IMR-90 (cell line): ENCODE measurements at regions not wholly inside any gene's neighbourhood (a gene's known extent, or its start where the extent isn't known, plus 50 kb on each side); places are given as distances from the start of the nearest gene placed in this dataset.

Experiments used
- ATAC-seq: fragments of 200-7000 bp; cut with Tn5 transposase; 2 replicates; pipeline ENCODE4 v1.9.1; 2020; ENCODE audit warnings: low read depth, mild to moderate bottlenecking, moderate library complexity
- BruUV-seq: library from RNA; stranded (reverse); fragments of 400-500 nt; replicated peaks from 2 replicates; lab custom pipeline; 2021; lab: Mats Ljungman, UMichigan
- CTCF ChIA-PET: fragments of 300-600 bp; formaldehyde crosslinking; extraction: SDS; loops from one replicate; lab custom pipeline; 2021; ENCODE audit warnings: antibody characterized with exemption; lab: Yijun Ruan, JAX
- POLR2A ChIA-PET: fragments of 300-600 bp; sonication (Branson Sonifier 250); formaldehyde crosslinking; loops from one replicate; lab custom pipeline; 2022; ENCODE audit warnings: antibody characterized with exemption; ENCODE audit not compliant: unreplicated experiment; lab: Charles Lee
- DNase-seq: peaks from one replicate; pipeline ENCODE4 v3.0.0; 2013
- H2AFZ ChIP-seq: replicated peaks from 2 replicates; pipeline ENCODE3; 2013; ENCODE audit warnings: low read length, mild to moderate bottlenecking; ENCODE audit not compliant: poor library complexity
- H2AK5ac ChIP-seq: 2 replicates; pipeline ENCODE4 v1.6.1; 2013; ENCODE audit warnings: low read depth, low read length, inconsistent platforms
- H2AK9ac ChIP-seq: replicated peaks from 2 replicates; pipeline ENCODE3; 2013; ENCODE audit warnings: mild to moderate bottlenecking, low read depth, low read length, moderate library complexity; ENCODE audit not compliant: poor library complexity
- H2BK120ac ChIP-seq: 2 replicates; pipeline ENCODE4 v1.6.1; 2013; ENCODE audit warnings: low read depth, low read length, inconsistent platforms
- H2BK15ac ChIP-seq: 3 replicates; pipeline ENCODE4 v1.6.1; 2013; ENCODE audit warnings: low read depth, low read length, inconsistent platforms
- H2BK20ac ChIP-seq: 2 replicates; pipeline ENCODE4 v1.6.1; 2013; ENCODE audit warnings: low read depth, mild to moderate bottlenecking, inconsistent platforms, low read length, moderate library complexity
- H2BK5ac ChIP-seq: 2 replicates; pipeline ENCODE4 v1.6.1; 2013; ENCODE audit warnings: mild to moderate bottlenecking, low read depth, low read length, inconsistent platforms; ENCODE audit not compliant: poor library complexity, severe bottlenecking
- H3K14ac ChIP-seq: replicated peaks from 2 replicates; pipeline ENCODE4 v1.6.1; 2013; ENCODE audit warnings: low read depth, low read length, inconsistent platforms
- H3K18ac ChIP-seq: 2 replicates; pipeline ENCODE4 v1.6.1; 2013; ENCODE audit warnings: low read depth, low read length, control low read depth
- H3K23ac ChIP-seq: 2 replicates; pipeline ENCODE4 v1.6.1; 2013; ENCODE audit warnings: low read depth, low read length, inconsistent platforms
- H3K27ac ChIP-seq: 2 replicates; pipeline ENCODE4 v1.5.1; 2013; ENCODE audit warnings: mild to moderate bottlenecking, control low read depth, low read length; ENCODE audit not compliant: insufficient read depth
- H3K27me3 ChIP-seq: 2 replicates; pipeline ENCODE4 v1.6.1; 2013; ENCODE audit warnings: low read length; ENCODE audit not compliant: control insufficient read depth, insufficient read depth
- H3K36me3 ChIP-seq: 2 replicates; pipeline ENCODE4 v1.6.1; 2013; ENCODE audit warnings: low read length, mixed read lengths; ENCODE audit not compliant: control insufficient read depth, insufficient read depth
- H3K4ac ChIP-seq: 2 replicates; pipeline ENCODE4 v1.6.1; 2013; ENCODE audit warnings: low read depth, low read length, inconsistent platforms
- H3K4me1 ChIP-seq: 2 replicates; pipeline ENCODE4 v1.6.1; 2013; ENCODE audit warnings: low read length, mixed read lengths; ENCODE audit not compliant: control insufficient read depth, insufficient read depth
- H3K4me2 ChIP-seq: 2 replicates; pipeline ENCODE4 v1.6.1; 2013; ENCODE audit warnings: low read depth, mild to moderate bottlenecking, control low read depth, low read length, moderate library complexity
- H3K4me3 ChIP-seq: 2 replicates; pipeline ENCODE4 v1.5.1; 2013; ENCODE audit warnings: low read depth, mild to moderate bottlenecking, control low read depth, low read length, moderate library complexity; ENCODE audit not compliant: insufficient read depth
- H3K56ac ChIP-seq: 2 replicates; pipeline ENCODE4 v1.6.1; 2013; ENCODE audit warnings: low read length, inconsistent platforms; ENCODE audit not compliant: insufficient read depth; ENCODE audit errors: extremely low read depth
- H3K79me1 ChIP-seq, 2 experiments: 2 replicates each; pipeline ENCODE4 v1.6.1; 2013; ENCODE audit warnings: low read length in 2 of 2, inconsistent platforms in 1 of 2, low read depth in 1 of 2
- H3K9ac ChIP-seq: 2 replicates; pipeline ENCODE4 v1.6.1; 2013; ENCODE audit warnings: low read depth, low read length, control low read depth
- H3K9me1 ChIP-seq: 2 replicates; pipeline ENCODE4 v1.6.1; 2013; ENCODE audit warnings: low read length, inconsistent platforms; ENCODE audit not compliant: insufficient read depth
- H3K9me3 ChIP-seq: 2 replicates; pipeline ENCODE4 v1.6.1; 2013; ENCODE audit warnings: low read length; ENCODE audit not compliant: control insufficient read depth, insufficient read depth
- H4K20me1 ChIP-seq: 2 replicates; pipeline ENCODE4 v1.6.1; 2013; ENCODE audit warnings: low read length, inconsistent platforms; ENCODE audit not compliant: insufficient read depth
- H4K5ac ChIP-seq: 2 replicates; pipeline ENCODE4 v1.6.1; 2013; ENCODE audit warnings: mild to moderate bottlenecking, low read depth, low read length, control low read depth
- H4K8ac ChIP-seq, 2 experiments: 2 replicates each; pipeline ENCODE4 v1.6.1; 2013; ENCODE audit warnings: low read depth in 2 of 2, low read length in 2 of 2, control low read depth in 1 of 2, inconsistent platforms in 1 of 2
- H4K91ac ChIP-seq: 2 replicates; pipeline ENCODE4 v1.6.1; 2013; ENCODE audit warnings: low read depth, low read length, inconsistent platforms; ENCODE audit not compliant: insufficient read depth
- BHLHE40 ChIP-seq: fragments of 150-350 bp; IDR thresholded peaks from 2 replicates; pipeline ENCODE4 v1.6.1; 2016; ENCODE audit warnings: mild to moderate bottlenecking, low read depth, low read length
- CEBPB ChIP-seq: IDR thresholded peaks from 2 replicates; pipeline ENCODE4 v1.6.1; 2012; ENCODE audit warnings: low read depth, low read length, improper control_type of control experiment
- CHD1 ChIP-seq: IDR thresholded peaks from 2 replicates; pipeline ENCODE4 v1.6.1; 2012; ENCODE audit warnings: low read depth, low read length, improper control_type of control experiment
- FOS ChIP-seq: fragments of 150-350 bp; IDR thresholded peaks from 2 replicates; pipeline ENCODE4 v1.6.1; 2016; ENCODE audit warnings: low read depth, low read length
- MAFK ChIP-seq: IDR thresholded peaks from 2 replicates; pipeline ENCODE4 v1.6.1; 2012; ENCODE audit warnings: low read depth, low read length, improper control_type of control experiment
- MAZ ChIP-seq: IDR thresholded peaks from 2 replicates; pipeline ENCODE4 v1.6.1; 2012; ENCODE audit warnings: low read depth, mild to moderate bottlenecking, low read length, improper control_type of control experiment, moderate library complexity, borderline replicate concordance
- MXI1 ChIP-seq: IDR thresholded peaks from 2 replicates; pipeline ENCODE4 v1.6.1; 2012; ENCODE audit warnings: low read depth, mild to moderate bottlenecking, low read length, moderate library complexity, borderline replicate concordance
- NFE2L2 ChIP-seq: fragments of 150-350 bp; IDR thresholded peaks from 2 replicates; pipeline ENCODE4 v1.6.1; 2016; ENCODE audit warnings: low read depth, mild to moderate bottlenecking, low read length
- POLR2A ChIP-seq: IDR thresholded peaks from 2 replicates; pipeline ENCODE4 v1.6.1; 2012; ENCODE audit warnings: mild to moderate bottlenecking, low read depth, low read length
- RAD21 ChIP-seq: IDR thresholded peaks from 2 replicates; pipeline ENCODE4 v1.6.1; 2012; ENCODE audit warnings: low read length, improper control_type of control experiment
- RCOR1 ChIP-seq: IDR thresholded peaks from 2 replicates; pipeline ENCODE4 v1.6.1; 2012; ENCODE audit warnings: mild to moderate bottlenecking, low read length, improper control_type of control experiment; ENCODE audit not compliant: insufficient replicate concordance
- RFX5 ChIP-seq: IDR thresholded peaks from 2 replicates; pipeline ENCODE4 v1.8.0; 2012; ENCODE audit warnings: low read depth, mild to moderate bottlenecking, low read length, moderate library complexity
- SMC3 ChIP-seq: fragments of 150-350 bp; IDR thresholded peaks from 2 replicates; pipeline ENCODE4 v1.6.1; 2016; ENCODE audit warnings: low read depth, mild to moderate bottlenecking, antibody characterized with exemption, low read length, moderate library complexity
- WGBS, 2 experiments: methylation state at CpG; one replicate each; pipeline versions ENCODE4 v1.1.5 to v1.1.7; 2013; ENCODE audit warnings: missing lambda C conversion rate in 2 of 2; ENCODE audit not compliant: insufficient read length in 1 of 2; ENCODE audit errors: extremely low coverage in 2 of 2; 5-methylcytosine and 5-hydroxymethylcytosine counted together
- dilution Hi-C: fragments of 300-500 bp; cut with HindIII; formaldehyde crosslinking; loops from one replicate; pipeline ENCODE4 v1.14.3; 2018; ENCODE audit warnings: low sequenced_read_pairs; ENCODE audit not compliant: unreplicated experiment
- in situ Hi-C: fragments of 300-500 bp; cut with MboI; formaldehyde crosslinking; loops from 3 replicates; pipeline ENCODE4 v1.14.3; 2019; ENCODE audit warnings: low sequenced_read_pairs, inconsistent platforms, mixed read lengths
- intact Hi-C: fragments of 100-400 bp; cut with micrococcal nuclease; formaldehyde crosslinking; loops from 2 replicates; pipeline ENCODE4 v1.10.0; 2022
- TF ChIP-seq, protein P1 (sequence below): fragments of 150-350 bp; IDR thresholded peaks from 2 replicates; pipeline ENCODE4 v1.6.1; 2017; ENCODE audit warnings: mild to moderate bottlenecking, antibody characterized with exemption, low read length, low read depth
- TF ChIP-seq, protein P2 (sequence below): fragments of 150-350 bp; IDR thresholded peaks from 2 replicates; pipeline ENCODE4 v1.6.1; 2016; ENCODE audit warnings: low read depth, mild to moderate bottlenecking, low read length, moderate library complexity, borderline replicate concordance

DNA sequence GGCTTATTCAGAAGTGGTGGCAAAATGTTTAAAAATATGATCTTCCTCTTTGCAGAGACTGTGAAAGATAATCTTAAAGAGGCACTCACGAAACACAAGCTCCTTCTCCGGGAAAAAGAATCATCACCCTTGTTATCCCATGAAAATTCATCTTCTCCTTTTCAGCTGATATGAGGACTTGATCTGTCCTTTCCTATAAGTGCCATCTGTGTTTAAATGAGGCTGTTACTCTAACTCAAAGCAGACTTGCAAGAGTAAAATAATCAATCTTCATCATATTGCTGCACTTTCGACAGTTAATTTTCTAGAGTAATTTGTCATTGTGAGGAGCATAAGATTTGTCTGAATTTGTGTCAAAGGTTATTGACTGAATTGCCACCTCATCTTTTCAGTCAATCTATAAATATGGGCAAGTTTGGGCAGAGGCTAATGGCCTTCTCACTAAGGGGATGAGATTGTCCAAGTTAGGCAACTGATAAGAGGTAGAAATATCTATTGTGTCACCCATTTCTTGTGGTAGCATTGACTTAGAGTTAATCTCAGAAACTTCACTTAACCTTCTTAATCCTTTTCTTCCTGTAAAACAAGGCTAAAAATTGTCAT, 452.9 kb downstream of the GRXCR1 start:
- H2BK20ac ChIP-seq, result no peak overlapping the region
- DNase-seq (no peak), ATAC-seq (no peak)
- no peak overlapping the region for H4K8ac ChIP-seq
- H3K9me3 ChIP-seq, result no peaks in the 10 kb centered on the region
- H2BK15ac ChIP-seq, result no peak overlapping the region
- ChIA-PET POLR2A (no interaction called here), CTCF (no interaction called here)
- no peak overlapping the region for H3K56ac ChIP-seq
- no peaks in the 10 kb centered on the region for H3K27me3 ChIP-seq
- no peak overlapping the region for H2BK120ac ChIP-seq
- no peak overlapping the region for H3K14ac ChIP-seq
- no peak overlapping the region for H2BK5ac ChIP-seq
- no peak overlapping the region for H4K91ac ChIP-seq
- H3K23ac ChIP-seq, result no peak overlapping the region
- no peaks in the 10 kb centered on the region for H3K9me1 ChIP-seq
- no peak overlapping the region for H3K4me3 ChIP-seq
- no peak overlapping the region for H3K9ac ChIP-seq
- peaks cover 0 to 6% of the 10 kb centered on the region in 2 experiments; a peak in 2 of 4 replicates for H3K79me1 ChIP-seq
- dilution Hi-C loops, result no loop called here
- H3K4me1 ChIP-seq, result peaks cover 2% of the 10 kb centered on the region; the same call in 1 of the 2 replicates
- in situ Hi-C loops, result no loop called here
- no peaks in the 10 kb centered on the region for H3K36me3 ChIP-seq
- no peak overlapping the region for H3K27ac ChIP-seq
- no peaks in the 10 kb centered on the region for H4K20me1 ChIP-seq
- H3K4ac ChIP-seq, result no peak overlapping the region
- BruUV-seq, result no TSS peak
- TF ChIP-seq RAD21 (no peak), NFE2L2 (no peak), RCOR1 (no peak), RFX5 (no peak), MAZ (no peak), MAFK (no peak), BHLHE40 (no peak), CEBPB (no peak), SMC3 (no peak), POLR2A (no peak), MXI1 (no peak), CHD1 (no peak), FOS (no peak)
- TF ChIP-seq, protein P1, sequence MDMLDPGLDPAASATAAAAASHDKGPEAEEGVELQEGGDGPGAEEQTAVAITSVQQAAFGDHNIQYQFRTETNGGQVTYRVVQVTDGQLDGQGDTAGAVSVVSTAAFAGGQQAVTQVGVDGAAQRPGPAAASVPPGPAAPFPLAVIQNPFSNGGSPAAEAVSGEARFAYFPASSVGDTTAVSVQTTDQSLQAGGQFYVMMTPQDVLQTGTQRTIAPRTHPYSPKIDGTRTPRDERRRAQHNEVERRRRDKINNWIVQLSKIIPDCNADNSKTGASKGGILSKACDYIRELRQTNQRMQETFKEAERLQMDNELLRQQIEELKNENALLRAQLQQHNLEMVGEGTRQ, result no peak
- TF ChIP-seq, protein P2, sequence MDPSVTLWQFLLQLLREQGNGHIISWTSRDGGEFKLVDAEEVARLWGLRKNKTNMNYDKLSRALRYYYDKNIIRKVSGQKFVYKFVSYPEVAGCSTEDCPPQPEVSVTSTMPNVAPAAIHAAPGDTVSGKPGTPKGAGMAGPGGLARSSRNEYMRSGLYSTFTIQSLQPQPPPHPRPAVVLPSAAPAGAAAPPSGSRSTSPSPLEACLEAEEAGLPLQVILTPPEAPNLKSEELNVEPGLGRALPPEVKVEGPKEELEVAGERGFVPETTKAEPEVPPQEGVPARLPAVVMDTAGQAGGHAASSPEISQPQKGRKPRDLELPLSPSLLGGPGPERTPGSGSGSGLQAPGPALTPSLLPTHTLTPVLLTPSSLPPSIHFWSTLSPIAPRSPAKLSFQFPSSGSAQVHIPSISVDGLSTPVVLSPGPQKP, result no peak
- H2AK9ac ChIP-seq, result no peak overlapping the region
- no peak overlapping the region for H2AFZ ChIP-seq
- intact Hi-C loops, result no loop called here
- WGBS, 2 experiments, result no CpG with 5 or more reads among the region's 3 CpGs
- no peak overlapping the region for H2AK5ac ChIP-seq
- no peak overlapping the region for H4K5ac ChIP-seq
- no peak overlapping the region for H3K4me2 ChIP-seq
- H3K18ac ChIP-seq, result no peak overlapping the region
